Naive thymus-derived CD4-positive, alpha-beta T cell (primary cell): ENCODE measurements at regions not wholly inside any gene's neighbourhood (a gene's known extent, or its start where the extent isn't known, plus 50 kb on each side); places are given as distances from the start of the nearest gene placed in this dataset.

ENCODE experiments used
- ATAC-seq: fragments of 150-1000 bp; cut with Tn5 transposase; 2 replicates; pipeline ENCODE4 v1.10.0; 2021; ENCODE audit warnings: mild to moderate bottlenecking, moderate library complexity
- CTCF ChIA-PET: fragments of 350-600 bp; sonication (Branson Sonifier 250); formaldehyde crosslinking; loops from one replicate; lab custom pipeline; 2021; ENCODE audit warnings: antibody characterized with exemption; lab: Charles Lee
- POLR2A ChIA-PET: fragments of 350-600 bp; sonication (Branson Sonifier 250); formaldehyde crosslinking; loops from one replicate; lab custom pipeline; 2021; ENCODE audit warnings: antibody characterized with exemption, inconsistent platforms; lab: Charles Lee
- DNase-seq, 9 donors: peaks; one replicate each; pipeline versions ENCODE4 v3.0.0 to v3.0.0-alpha.2; 2020 to 2022; ENCODE audit warnings: mixed read lengths in 1 of 9
- H3K27ac ChIP-seq: one replicate; pipeline ENCODE4 v1.7.0; 2013; ENCODE audit warnings: mild to moderate bottlenecking, low read depth, low read length, moderate library complexity
- H3K27me3 ChIP-seq, 2 donors: one replicate each; pipeline ENCODE4 v1.7.0; 2013; ENCODE audit warnings: low read length in 2 of 2, mild to moderate bottlenecking in 2 of 2, moderate library complexity in 2 of 2; ENCODE audit not compliant: control insufficient read depth in 2 of 2, insufficient read depth in 2 of 2
- H3K36me3 ChIP-seq, 3 experiments: 1 replicate in 2 of 3; 2 replicates in 1 of 3; pipeline ENCODE4 v1.7.0; 2013; ENCODE audit warnings: low read length in 3 of 3, mild to moderate bottlenecking in 3 of 3, moderate library complexity in 1 of 3; ENCODE audit not compliant: insufficient read depth in 3 of 3, control insufficient read depth in 2 of 3
- H3K4me1 ChIP-seq, 2 donors: one replicate each; pipeline ENCODE4 v1.7.0; 2013; ENCODE audit warnings: low read length in 2 of 2, mild to moderate bottlenecking in 2 of 2, moderate library complexity in 1 of 2; ENCODE audit not compliant: control insufficient read depth in 2 of 2, insufficient read depth in 2 of 2
- H3K4me3 ChIP-seq: 2 replicates; pipeline ENCODE4 v1.7.0; 2013; ENCODE audit warnings: mild to moderate bottlenecking, low read length
- H3K9me3 ChIP-seq, 3 experiments: 1 replicate in 2 of 3; 2 replicates in 1 of 3; pipeline ENCODE4 v1.7.0; 2013; ENCODE audit warnings: low read length in 3 of 3; ENCODE audit not compliant: control insufficient read depth in 2 of 3
- H3K27ac Mint-ChIP-seq, 9 donors: one replicate each; pipeline ENCODE4 v1.8.0; 2020 to 2022; ENCODE audit warnings: mixed read lengths in 9 of 9, mild to moderate bottlenecking in 8 of 9, moderate library complexity in 5 of 9, inconsistent platforms in 2 of 9
- H3K27me3 Mint-ChIP-seq, 5 donors: one replicate each; pipeline ENCODE4 v1.8.0; 2021 to 2022; ENCODE audit warnings: mixed read lengths in 5 of 5, mild to moderate bottlenecking in 1 of 5
- H3K36me3 Mint-ChIP-seq, 5 donors: one replicate each; pipeline ENCODE4 v1.8.0; 2020 to 2022; ENCODE audit warnings: mixed read lengths in 5 of 5, mild to moderate bottlenecking in 3 of 5, inconsistent platforms in 1 of 5
- H3K4me1 Mint-ChIP-seq, 7 donors: one replicate each; pipeline ENCODE4 v1.8.0; 2020 to 2022; ENCODE audit warnings: mixed read lengths in 7 of 7, mild to moderate bottlenecking in 3 of 7, inconsistent platforms in 1 of 7
- H3K4me3 Mint-ChIP-seq, 10 donors: one replicate each; pipeline ENCODE4 v1.8.0; 2020 to 2022; ENCODE audit warnings: mild to moderate bottlenecking in 10 of 10, mixed read lengths in 10 of 10, moderate library complexity in 6 of 10, inconsistent platforms in 2 of 10
- H3K9me3 Mint-ChIP-seq, 11 donors: one replicate each; pipeline ENCODE4 v1.8.0; 2020 to 2022; ENCODE audit warnings: mixed read lengths in 11 of 11, mild to moderate bottlenecking in 4 of 11, inconsistent platforms in 1 of 11, moderate library complexity in 1 of 11
- intact Hi-C, 2 donors: fragments of 100-400 bp; cut with micrococcal nuclease; formaldehyde crosslinking; loops; one replicate each; pipeline ENCODE4 v1.15.1; 2023

- no peaks in the 10 kb centered on the region for H3K4me1 Mint-ChIP-seq
- Histone ChIP-seq H3K27ac (no peak overlapping the region), H3K27me3 (no peaks in the 10 kb centered on the region), H3K4me1 (no peaks in the 10 kb centered on the region), H3K36me3 (no peaks in the 10 kb centered on the region), H3K9me3 (peaks cover 0 to 4% (median 0%) of the 10 kb centered on the region in 3 experiments), H3K4me3 (no peak overlapping the region)
- ChIA-PET CTCF (no interaction called here), POLR2A (no interaction called here)
- H3K27ac Mint-ChIP-seq, result no peak overlapping the region
- no peaks in the 10 kb centered on the region for H3K27me3 Mint-ChIP-seq
- intact Hi-C loops, result no loop called here
- H3K9me3 Mint-ChIP-seq, result peaks cover 2 to 30% (median 10%) of the 10 kb centered on the region in 11 donors
- no peak for ATAC-seq
- no peak overlapping the region for H3K4me3 Mint-ChIP-seq
- DNase-seq, result no peak
- H3K36me3 Mint-ChIP-seq, result peaks cover 0 to 4% (median 0%) of the 10 kb centered on the region in 5 donors
These were observed 1412.5 kb upstream of the PRR20A start for GRCh38 chr13:55728247-55728646.

DNA sequence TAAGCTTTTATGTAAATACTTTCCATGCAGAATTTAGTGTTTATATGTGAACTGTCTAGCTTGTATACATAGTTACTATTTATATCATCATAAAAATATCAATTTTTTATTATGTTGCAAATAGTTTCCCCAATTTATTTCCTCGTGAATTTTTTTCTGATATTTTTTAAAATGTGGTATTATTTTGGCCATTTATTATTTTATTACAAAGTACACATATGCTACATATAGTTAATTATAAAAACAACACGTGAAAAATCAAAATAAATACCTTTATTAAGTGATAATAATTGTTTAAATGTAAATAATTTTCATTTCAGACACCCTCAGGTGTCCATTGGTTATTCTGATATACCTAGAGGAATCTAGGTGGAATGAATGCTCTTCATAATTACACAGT lies 1394.9 kb upstream of the PRR20A start:
- no peaks in the 10 kb centered on the region for H3K9me3 ChIP-seq
- H3K4me1 ChIP-seq, result no peaks in the 10 kb centered on the region
- CTCF ChIA-PET, result no interaction called here
- DNase-seq, result no peak
- H3K27ac ChIP-seq, result no peak overlapping the region
- Mint-ChIP-seq H3K4me3 (no peak overlapping the region), H3K9me3 (peaks cover 0 to 13% (median 5%) of the 10 kb centered on the region in 11 donors), H3K36me3 (no peaks in the 10 kb centered on the region), H3K4me1 (no peaks in the 10 kb centered on the region), H3K27ac (no peak overlapping the region), H3K27me3 (no peaks in the 10 kb centered on the region)
- H3K4me3 ChIP-seq, result no peak overlapping the region
- intact Hi-C loops, result no loop called here
- POLR2A ChIA-PET, result no interaction called here
- H3K27me3 ChIP-seq, result no peaks in the 10 kb centered on the region
- no peaks in the 10 kb centered on the region for H3K36me3 ChIP-seq
- no peak for ATAC-seq

- no peaks in the 10 kb centered on the region for H3K27me3 ChIP-seq
- intact Hi-C loops, result no loop called here
- H3K4me3 ChIP-seq, result no peak overlapping the region
- no peaks in the 10 kb centered on the region for H3K4me1 ChIP-seq
- H3K27me3 Mint-ChIP-seq, result no peaks in the 10 kb centered on the region
- H3K36me3 ChIP-seq, result no peaks in the 10 kb centered on the region
- no peak overlapping the region for H3K27ac Mint-ChIP-seq
- no peaks in the 10 kb centered on the region for H3K36me3 Mint-ChIP-seq
- DNase-seq (no peak), ATAC-seq (no peak)
- H3K27ac ChIP-seq, result no peak overlapping the region
- H3K4me1 Mint-ChIP-seq, result no peaks in the 10 kb centered on the region
- H3K9me3 Mint-ChIP-seq, result peaks cover 0 to 17% (median 2%) of the 10 kb centered on the region in 11 donors
- CTCF ChIA-PET, result no interaction called here
- H3K4me3 Mint-ChIP-seq, result no peak overlapping the region
- POLR2A ChIA-PET, result no interaction called here
- H3K9me3 ChIP-seq, result no peaks in the 10 kb centered on the region
These were observed 1378.7 kb upstream of the PRR20A start for GRCh38 chr13:55761986-55762385.

- POLR2A ChIA-PET, result no interaction called here
- intact Hi-C loops, result no loop called here
- Histone ChIP-seq H3K4me1 (no peaks in the 10 kb centered on the region), H3K27me3 (no peaks in the 10 kb centered on the region), H3K4me3 (no peak overlapping the region), H3K36me3 (no peaks in the 10 kb centered on the region), H3K9me3 (no peaks in the 10 kb centered on the region), H3K27ac (no peak overlapping the region)
- peaks cover 0 to 22% (median 5%) of the 10 kb centered on the region in 11 donors for H3K9me3 Mint-ChIP-seq
- no peak overlapping the region for H3K27ac Mint-ChIP-seq
- DNase-seq (no peak), ATAC-seq (no peak)
- H3K4me1 Mint-ChIP-seq, result no peaks in the 10 kb centered on the region
- H3K27me3 Mint-ChIP-seq, result no peaks in the 10 kb centered on the region
- CTCF ChIA-PET, result interaction anchor here (0.6 kb wide), 1 partner anchor 119 kb away, joined by 3 read pairs; no protein-coding TSS in a partner anchor
- H3K4me3 Mint-ChIP-seq, result no peak overlapping the region
- H3K36me3 Mint-ChIP-seq, result no peaks in the 10 kb centered on the region
These were observed 1363.1 kb upstream of the PRR20A start for GRCh38 chr13:55777612-55778011.

DNA sequence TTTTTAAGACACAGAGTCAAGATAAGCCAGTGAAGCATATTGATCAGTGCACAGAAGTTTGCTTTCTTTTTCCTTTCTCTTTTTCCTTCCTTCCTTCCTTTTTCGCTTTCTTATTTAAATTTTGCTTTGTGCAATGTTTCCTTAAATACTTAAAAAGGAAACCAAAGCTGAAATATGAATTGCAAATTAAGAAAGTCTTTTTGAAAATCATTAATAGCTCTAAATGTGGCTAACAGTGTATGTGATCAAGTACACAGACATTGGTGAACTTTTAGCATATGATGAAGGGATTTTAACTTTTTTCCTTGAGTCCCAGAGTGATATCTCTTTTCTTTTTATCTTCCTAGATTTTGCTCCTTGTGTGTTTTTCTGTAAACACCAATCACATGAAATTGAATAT lies 1356.9 kb upstream of the PRR20A start:
- Histone ChIP-seq H3K9me3 (no peaks in the 10 kb centered on the region), H3K36me3 (no peaks in the 10 kb centered on the region), H3K27ac (no peak overlapping the region), H3K4me1 (no peaks in the 10 kb centered on the region), H3K27me3 (no peaks in the 10 kb centered on the region), H3K4me3 (no peak overlapping the region)
- H3K4me3 Mint-ChIP-seq, result no peak overlapping the region
- ChIA-PET POLR2A (no interaction called here), CTCF (no interaction called here)
- H3K9me3 Mint-ChIP-seq, result peaks cover 4 to 29% (median 10%) of the 10 kb centered on the region in 11 donors
- intact Hi-C loops, result no loop called here
- H3K36me3 Mint-ChIP-seq, result no peaks in the 10 kb centered on the region
- H3K27ac Mint-ChIP-seq, result no peak overlapping the region
- no peak for ATAC-seq
- H3K4me1 Mint-ChIP-seq, result no peaks in the 10 kb centered on the region
- DNase-seq, result no peak
- no peaks in the 10 kb centered on the region for H3K27me3 Mint-ChIP-seq

DNA sequence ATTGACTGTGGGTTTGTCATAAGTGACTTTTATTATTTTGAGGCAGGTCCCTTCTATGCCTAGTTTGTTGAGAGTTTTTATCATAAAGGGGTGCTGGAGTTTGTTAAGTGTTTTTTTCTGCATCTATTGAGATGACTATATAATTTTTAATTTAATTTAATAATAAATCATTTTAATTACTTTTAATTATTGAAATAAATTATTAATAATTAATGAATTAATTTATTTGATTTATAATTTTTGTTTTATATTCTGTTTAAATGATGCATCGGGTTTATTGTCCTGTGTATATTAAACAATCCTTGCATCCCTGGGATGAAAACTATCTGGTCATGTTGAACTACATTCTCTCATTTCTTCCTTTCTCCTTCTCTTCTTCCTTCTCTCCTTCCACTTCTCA lies 1352.2 kb upstream of the PRR20A start:
- no peak overlapping the region for H3K4me3 Mint-ChIP-seq
- peaks cover 0 to 3% (median 0%) of the 10 kb centered on the region in 5 donors for H3K36me3 Mint-ChIP-seq
- Histone ChIP-seq H3K27ac (no peak overlapping the region), H3K4me1 (no peaks in the 10 kb centered on the region), H3K4me3 (no peak overlapping the region), H3K36me3 (no peaks in the 10 kb centered on the region), H3K27me3 (no peaks in the 10 kb centered on the region), H3K9me3 (no peaks in the 10 kb centered on the region)
- H3K27ac Mint-ChIP-seq, result no peak overlapping the region
- H3K27me3 Mint-ChIP-seq, result no peaks in the 10 kb centered on the region
- ATAC-seq, result no peak
- CTCF ChIA-PET, result no interaction called here
- DNase-seq, result no peak
- peaks cover 4 to 26% (median 9%) of the 10 kb centered on the region in 11 donors for H3K9me3 Mint-ChIP-seq
- H3K4me1 Mint-ChIP-seq, result no peaks in the 10 kb centered on the region
- intact Hi-C loops, result loop anchor here in 1 of 2 donors (1.0 kb wide), 1 partner anchor 32 kb away; no protein-coding TSS in a partner anchor
- POLR2A ChIA-PET, result no interaction called here

GRCh38 chr13:55792544-55793193 lies 1348.0 kb upstream of the PRR20A start:
- Mint-ChIP-seq H3K9me3 (peaks cover 0 to 14% (median 6%) of the 10 kb centered on the region in 11 donors), H3K4me3 (no peak overlapping the region), H3K36me3 (peaks cover 0 to 3% (median 0%) of the 10 kb centered on the region in 5 donors), H3K27me3 (no peaks in the 10 kb centered on the region), H3K4me1 (no peaks in the 10 kb centered on the region), H3K27ac (no peak overlapping the region)
- ChIA-PET POLR2A (no interaction called here), CTCF (no interaction called here)
- Histone ChIP-seq H3K4me1 (no peaks in the 10 kb centered on the region), H3K36me3 (no peaks in the 10 kb centered on the region), H3K9me3 (no peaks in the 10 kb centered on the region), H3K27ac (no peak overlapping the region), H3K4me3 (no peak overlapping the region), H3K27me3 (no peaks in the 10 kb centered on the region)
- no peak for ATAC-seq
- intact Hi-C loops, result no loop called here
- DNase-seq, result no peak
